Activated T-helper 17 cell treated with anti-CD3 and anti-CD28 coated beads, Interleukin-2, amount 50 U/mL, for 72 hours (primary cell): ENCODE measurements at regions not wholly inside any gene's neighbourhood (a gene's known extent, or its start where the extent isn't known, plus 50 kb on each side); places are given as distances from the start of the nearest gene placed in this dataset.

Experiments
- ATAC-seq: fragments of 150-1000 bp; cut with Tn5 transposase; replicated peaks from 2 replicates; pipeline ENCODE4 v1.10.0; 2021; ENCODE audit warnings: mild to moderate bottlenecking, moderate library complexity
- H3K27ac Mint-ChIP-seq: one replicate; pipeline ENCODE4 v1.8.0; 2022; ENCODE audit warnings: mixed read lengths
- H3K27me3 Mint-ChIP-seq: one replicate; pipeline ENCODE4 v1.8.0; 2022; ENCODE audit warnings: mixed read lengths
- H3K36me3 Mint-ChIP-seq: one replicate; pipeline ENCODE4 v1.8.0; 2022; ENCODE audit warnings: low read depth, mild to moderate bottlenecking, mixed read lengths
- H3K4me1 Mint-ChIP-seq: one replicate; pipeline ENCODE4 v1.8.0; 2022; ENCODE audit warnings: mixed read lengths
- H3K4me3 Mint-ChIP-seq: one replicate; pipeline ENCODE4 v1.8.0; 2022; ENCODE audit warnings: mild to moderate bottlenecking, mixed read lengths
- H3K9me3 Mint-ChIP-seq: one replicate; pipeline ENCODE4 v1.8.0; 2022; ENCODE audit warnings: mixed read lengths

GRCh38 chr3:168620854-168621253 lies 525.1 kb upstream of the GOLIM4 start:
- H3K4me1 Mint-ChIP-seq: no peaks in the 10 kb centered on the region
- no peak overlapping the region for H3K4me3 Mint-ChIP-seq
- H3K36me3 Mint-ChIP-seq: no peaks in the 10 kb centered on the region
- H3K27me3 Mint-ChIP-seq: no peaks in the 10 kb centered on the region
- no peak overlapping the region for H3K27ac Mint-ChIP-seq
- H3K9me3 Mint-ChIP-seq: no peaks in the 10 kb centered on the region
- ATAC-seq: no peak

GRCh38 chr3:168618827-168619470 lies 523.2 kb upstream of the GOLIM4 start:
- no peak for ATAC-seq
- Mint-ChIP-seq H3K27me3 (no peaks in the 10 kb centered on the region), H3K4me1 (no peaks in the 10 kb centered on the region), H3K36me3 (no peaks in the 10 kb centered on the region), H3K27ac (no peak overlapping the region), H3K9me3 (peaks cover 1% of the 10 kb centered on the region), H3K4me3 (no peak overlapping the region)

- Mint-ChIP-seq H3K4me3 (no peak overlapping the region), H3K36me3 (no peaks in the 10 kb centered on the region), H3K4me1 (no peaks in the 10 kb centered on the region), H3K27ac (no peak overlapping the region), H3K27me3 (no peaks in the 10 kb centered on the region), H3K9me3 (peaks cover 3% of the 10 kb centered on the region)
- no peak for ATAC-seq
Observed at GRCh38 chr3:168617658-168618057, 521.9 kb upstream of the GOLIM4 start.

- H3K27me3 Mint-ChIP-seq: no peaks in the 10 kb centered on the region
- ATAC-seq: no peak
- H3K36me3 Mint-ChIP-seq: no peaks in the 10 kb centered on the region
- no peak overlapping the region for H3K27ac Mint-ChIP-seq
- no peak overlapping the region for H3K4me3 Mint-ChIP-seq
- no peaks in the 10 kb centered on the region for H3K4me1 Mint-ChIP-seq
- H3K9me3 Mint-ChIP-seq: peaks cover 3% of the 10 kb centered on the region
Observed at GRCh38 chr3:168616915-168617314, 521.2 kb upstream of the GOLIM4 start.

- Mint-ChIP-seq H3K4me3 (no peak overlapping the region), H3K9me3 (peaks cover 3% of the 10 kb centered on the region), H3K4me1 (no peaks in the 10 kb centered on the region), H3K27me3 (no peaks in the 10 kb centered on the region), H3K36me3 (no peaks in the 10 kb centered on the region), H3K27ac (no peak overlapping the region)
- no peak for ATAC-seq
Observed at GRCh38 chr3:168615493-168616020, 519.8 kb upstream of the GOLIM4 start.

- H3K9me3 Mint-ChIP-seq: peaks cover 3% of the 10 kb centered on the region
- no peak for ATAC-seq
Observed at GRCh38 chr3:168613151-168613550, 517.4 kb upstream of the GOLIM4 start.

GRCh38 chr3:168612671-168613070 lies 516.9 kb upstream of the GOLIM4 start:
- H3K27me3 Mint-ChIP-seq: no peaks in the 10 kb centered on the region
- no peak overlapping the region for H3K27ac Mint-ChIP-seq
- no peaks in the 10 kb centered on the region for H3K4me1 Mint-ChIP-seq

More at GRCh38 chr3:168613151-168613550, 517.4 kb upstream of the GOLIM4 start:
- Mint-ChIP-seq H3K27ac (no peak overlapping the region), H3K4me3 (no peak overlapping the region), H3K36me3 (no peaks in the 10 kb centered on the region), H3K27me3 (no peaks in the 10 kb centered on the region), H3K4me1 (no peaks in the 10 kb centered on the region)

GRCh38 chr3:168611826-168612225 lies 516.1 kb upstream of the GOLIM4 start:
- H3K27me3 Mint-ChIP-seq: no peaks in the 10 kb centered on the region
- H3K9me3 Mint-ChIP-seq: peaks cover 3% of the 10 kb centered on the region
- ATAC-seq: no peak
- H3K4me3 Mint-ChIP-seq: no peak overlapping the region
- no peak overlapping the region for H3K27ac Mint-ChIP-seq
- H3K4me1 Mint-ChIP-seq: no peaks in the 10 kb centered on the region
- H3K36me3 Mint-ChIP-seq: no peaks in the 10 kb centered on the region

More at GRCh38 chr3:168612671-168613070, 516.9 kb upstream of the GOLIM4 start:
- Mint-ChIP-seq H3K9me3 (peaks cover 3% of the 10 kb centered on the region), H3K4me3 (no peak overlapping the region), H3K36me3 (no peaks in the 10 kb centered on the region)
- no peak for ATAC-seq

- no peak overlapping the region for H3K27ac Mint-ChIP-seq
Observed at GRCh38 chr3:168608926-168609325, 513.2 kb upstream of the GOLIM4 start.

GRCh38 chr3:168604767-168605166 lies 509.0 kb upstream of the GOLIM4 start:
- ATAC-seq: no peak
- H3K36me3 Mint-ChIP-seq: no peaks in the 10 kb centered on the region
- H3K9me3 Mint-ChIP-seq: no peaks in the 10 kb centered on the region

More at GRCh38 chr3:168608926-168609325, 513.2 kb upstream of the GOLIM4 start:
- Mint-ChIP-seq H3K4me3 (no peak overlapping the region), H3K4me1 (no peaks in the 10 kb centered on the region), H3K9me3 (peaks cover 2% of the 10 kb centered on the region), H3K36me3 (no peaks in the 10 kb centered on the region), H3K27me3 (no peaks in the 10 kb centered on the region)
- no peak for ATAC-seq

GRCh38 chr3:168598250-168598649 lies 502.5 kb upstream of the GOLIM4 start:
- no peaks in the 10 kb centered on the region for H3K4me1 Mint-ChIP-seq
- no peaks in the 10 kb centered on the region for H3K27me3 Mint-ChIP-seq
- no peak for ATAC-seq
- H3K9me3 Mint-ChIP-seq: no peaks in the 10 kb centered on the region
- H3K36me3 Mint-ChIP-seq: no peaks in the 10 kb centered on the region
- no peak overlapping the region for H3K4me3 Mint-ChIP-seq
- no peak overlapping the region for H3K27ac Mint-ChIP-seq

More at GRCh38 chr3:168604767-168605166, 509.0 kb upstream of the GOLIM4 start:
- Mint-ChIP-seq H3K4me1 (no peaks in the 10 kb centered on the region), H3K4me3 (no peak overlapping the region), H3K27ac (no peak overlapping the region), H3K27me3 (no peaks in the 10 kb centered on the region)

GRCh38 chr3:168596175-168596823 lies 500.6 kb upstream of the GOLIM4 start:
- no peak overlapping the region for H3K4me3 Mint-ChIP-seq
- H3K9me3 Mint-ChIP-seq: no peaks in the 10 kb centered on the region
- no peak overlapping the region for H3K27ac Mint-ChIP-seq
- H3K36me3 Mint-ChIP-seq: no peaks in the 10 kb centered on the region
- H3K27me3 Mint-ChIP-seq: no peaks in the 10 kb centered on the region
- no peaks in the 10 kb centered on the region for H3K4me1 Mint-ChIP-seq
- no peak for ATAC-seq

- Mint-ChIP-seq H3K27me3 (no peaks in the 10 kb centered on the region), H3K4me1 (no peaks in the 10 kb centered on the region), H3K36me3 (no peaks in the 10 kb centered on the region), H3K4me3 (no peak overlapping the region), H3K27ac (no peak overlapping the region), H3K9me3 (no peaks in the 10 kb centered on the region)
- ATAC-seq: no peak
Observed at GRCh38 chr3:168591587-168591986, 495.9 kb upstream of the GOLIM4 start.

- Mint-ChIP-seq H3K27me3 (no peaks in the 10 kb centered on the region), H3K36me3 (no peaks in the 10 kb centered on the region), H3K27ac (no peak overlapping the region), H3K4me1 (no peaks in the 10 kb centered on the region), H3K4me3 (no peak overlapping the region), H3K9me3 (no peaks in the 10 kb centered on the region)
- ATAC-seq: no peak
Observed at GRCh38 chr3:168589376-168589775, 493.7 kb upstream of the GOLIM4 start.

- Mint-ChIP-seq H3K27me3 (no peaks in the 10 kb centered on the region), H3K27ac (no peak overlapping the region), H3K36me3 (no peaks in the 10 kb centered on the region), H3K9me3 (no peaks in the 10 kb centered on the region), H3K4me1 (no peaks in the 10 kb centered on the region), H3K4me3 (no peak overlapping the region)
- no peak for ATAC-seq
Observed at GRCh38 chr3:168585544-168585943, 489.8 kb upstream of the GOLIM4 start.
